ENCODE measurements at regions not wholly inside any gene's neighbourhood (a gene's known extent, or its start where the extent isn't known, plus 50 kb on each side); places are given as distances from the start of the nearest gene placed in this dataset.

DNA sequence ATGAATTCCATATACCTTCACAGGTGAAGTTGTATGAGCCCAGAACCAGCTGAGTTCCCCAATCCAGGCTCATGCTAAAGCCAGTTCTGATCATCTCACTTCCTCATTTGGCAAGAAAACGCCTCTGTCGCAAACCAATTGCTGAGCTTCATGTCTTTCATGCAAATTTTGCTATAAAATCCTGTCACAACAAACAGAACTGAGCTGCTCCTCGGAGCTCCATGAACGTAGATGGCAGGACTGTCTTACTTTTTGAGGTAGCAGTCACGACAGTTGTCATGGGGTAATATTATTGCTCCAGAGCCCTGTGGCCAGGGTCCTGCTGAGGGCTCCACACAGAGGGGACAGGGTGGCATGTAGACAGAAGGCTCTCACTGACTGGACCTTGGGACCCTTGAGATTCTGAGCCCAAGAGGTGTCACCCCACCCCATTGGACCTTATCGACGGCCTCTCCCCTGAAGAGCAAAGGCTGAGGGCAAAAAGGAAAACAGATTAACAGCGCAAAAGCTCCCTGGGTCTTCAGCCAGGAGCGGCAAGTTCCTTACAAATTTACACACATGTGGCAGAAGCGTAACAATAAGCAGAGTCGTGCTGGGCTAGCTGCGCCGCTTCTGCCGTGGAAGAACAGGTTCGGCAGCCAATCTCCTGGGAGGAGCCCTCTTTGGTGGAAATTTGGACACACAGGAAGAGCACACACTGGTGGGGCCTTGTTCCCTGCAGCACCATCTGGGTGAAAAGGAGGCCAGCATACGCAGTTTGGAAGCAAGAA is 249.2 kb downstream of the OPA1 start:
- Histone ChIP-seq H3K27ac (peak overlapping the region in 1 of 2 donors; percentile 30), H3K4me1 (no peaks in the 10 kb centered on the region), H3K36me3 (no peaks in the 10 kb centered on the region), H3K4me3 (peak overlapping the region in 1 of 3 donors; percentile 7), H3K9me3 (no peaks in the 10 kb centered on the region), H3K27me3 (no peaks in the 10 kb centered on the region)
- DNase-seq (ENCODE audit: low spot score in 2 of 2): no peak
- intact Hi-C loops (cut with DNase I; ENCODE audit: low total_unique reads): no loop called here
- TF ChIP-seq, protein P1, sequence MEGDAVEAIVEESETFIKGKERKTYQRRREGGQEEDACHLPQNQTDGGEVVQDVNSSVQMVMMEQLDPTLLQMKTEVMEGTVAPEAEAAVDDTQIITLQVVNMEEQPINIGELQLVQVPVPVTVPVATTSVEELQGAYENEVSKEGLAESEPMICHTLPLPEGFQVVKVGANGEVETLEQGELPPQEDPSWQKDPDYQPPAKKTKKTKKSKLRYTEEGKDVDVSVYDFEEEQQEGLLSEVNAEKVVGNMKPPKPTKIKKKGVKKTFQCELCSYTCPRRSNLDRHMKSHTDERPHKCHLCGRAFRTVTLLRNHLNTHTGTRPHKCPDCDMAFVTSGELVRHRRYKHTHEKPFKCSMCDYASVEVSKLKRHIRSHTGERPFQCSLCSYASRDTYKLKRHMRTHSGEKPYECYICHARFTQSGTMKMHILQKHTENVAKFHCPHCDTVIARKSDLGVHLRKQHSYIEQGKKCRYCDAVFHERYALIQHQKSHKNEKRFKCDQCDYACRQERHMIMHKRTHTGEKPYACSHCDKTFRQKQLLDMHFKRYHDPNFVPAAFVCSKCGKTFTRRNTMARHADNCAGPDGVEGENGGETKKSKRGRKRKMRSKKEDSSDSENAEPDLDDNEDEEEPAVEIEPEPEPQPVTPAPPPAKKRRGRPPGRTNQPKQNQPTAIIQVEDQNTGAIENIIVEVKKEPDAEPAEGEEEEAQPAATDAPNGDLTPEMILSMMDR (IDR thresholded peaks at IDR 0.05): no peak
- TF ChIP-seq POLR2A (IDR thresholded peaks at IDR 0.05): no peak
- TF ChIP-seq POLR2AphosphoS5 (IDR thresholded peaks at IDR 0.05): no peak

DNA sequence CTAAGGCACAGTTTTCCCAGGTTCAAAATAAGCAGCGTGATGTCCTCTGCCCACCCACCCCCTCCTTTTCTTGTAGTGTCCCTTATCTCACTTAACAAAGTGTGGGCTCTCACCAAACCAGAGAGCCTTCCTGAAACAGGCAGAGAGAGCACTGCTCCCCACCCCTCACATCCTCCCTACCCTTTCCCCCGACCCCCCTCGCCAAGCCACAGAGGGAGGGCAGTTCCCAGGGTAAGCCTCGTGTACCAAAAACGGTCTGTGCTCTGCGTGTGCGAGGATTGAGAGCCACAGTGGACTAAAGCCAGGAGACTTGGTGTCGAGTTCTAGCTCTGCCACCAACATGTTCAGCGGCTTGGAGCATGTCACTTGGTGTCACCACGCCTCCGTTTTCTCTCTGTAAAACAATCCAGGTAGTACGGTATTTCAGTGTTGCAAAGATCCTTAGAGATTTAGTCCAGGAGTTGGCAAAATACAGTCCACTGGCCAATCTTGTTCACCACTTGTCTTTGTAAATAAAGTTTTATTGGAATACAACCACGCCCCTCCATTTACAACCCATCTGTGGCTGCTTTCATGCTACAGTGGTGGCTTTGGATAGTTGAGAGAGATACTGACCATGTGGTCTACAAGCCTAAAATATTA is 249.9 kb downstream of the OPA1 start:
- Histone ChIP-seq H3K27me3 (no peaks in the 10 kb centered on the region), H3K4me3 (no peak overlapping the region), H3K36me3 (no peaks in the 10 kb centered on the region), H3K9me3 (no peaks in the 10 kb centered on the region), H3K4me1 (no peaks in the 10 kb centered on the region), H3K27ac (peak overlapping the region in 1 of 2 donors; percentile 5)
- intact Hi-C loops (cut with DNase I; ENCODE audit: low total_unique reads): no loop called here
- TF ChIP-seq POLR2AphosphoS5 (IDR thresholded peaks at IDR 0.05) (no peak), POLR2A (IDR thresholded peaks at IDR 0.05) (no peak)
- TF ChIP-seq, protein P1 (IDR thresholded peaks at IDR 0.05): no peak
- DNase-seq (ENCODE audit: low spot score in 2 of 2): no peak

DNA sequence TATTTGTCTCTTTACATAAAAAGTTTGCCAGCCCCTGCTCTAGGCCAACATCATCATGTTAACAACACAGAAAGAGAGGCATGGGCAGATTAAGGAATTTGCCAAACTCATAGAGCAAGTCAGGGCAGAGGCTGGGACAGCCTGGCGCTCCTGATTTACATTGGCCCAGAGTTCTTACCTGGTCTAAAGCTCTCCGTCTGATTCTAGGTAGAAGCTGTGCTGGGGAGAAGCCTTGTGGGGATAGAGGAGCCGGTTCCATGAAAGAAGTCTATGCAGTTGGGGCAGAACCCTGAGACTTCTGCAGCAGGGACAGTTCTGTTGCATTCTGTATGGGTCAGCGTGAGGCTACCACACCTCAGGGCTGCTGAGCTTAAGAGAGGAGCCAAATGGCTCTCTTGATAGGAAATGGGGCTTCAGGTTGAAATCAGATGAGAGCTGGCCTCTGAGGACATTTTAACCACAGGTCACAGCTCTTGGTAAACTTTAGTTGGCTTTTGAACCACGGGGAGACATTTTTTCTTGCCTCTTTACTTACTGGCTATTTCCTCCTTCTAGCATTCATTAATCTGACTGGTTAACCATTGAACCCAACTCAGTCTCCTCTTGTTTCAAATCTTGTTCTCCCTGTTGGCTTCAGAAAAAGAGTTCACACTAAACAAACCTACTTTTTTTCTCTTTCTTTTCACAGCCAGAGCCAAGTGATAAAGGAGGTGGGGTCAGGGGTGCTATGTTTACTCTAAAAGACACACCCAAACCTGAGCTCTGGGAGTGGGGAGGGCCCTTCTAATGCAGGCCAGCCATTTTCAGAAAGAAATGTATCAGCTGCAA is 250.7 kb downstream of the OPA1 start:
- H3K9me3 ChIP-seq: no peaks in the 10 kb centered on the region
- TF ChIP-seq POLR2A (IDR thresholded peaks at IDR 0.05): no peak
- TF ChIP-seq, protein P1 (IDR thresholded peaks at IDR 0.05): no peak
- TF ChIP-seq POLR2AphosphoS5 (IDR thresholded peaks at IDR 0.05): no peak
- intact Hi-C loops (cut with DNase I; ENCODE audit: low total_unique reads): no loop called here
- DNase-seq (ENCODE audit: low spot score in 2 of 2): no peak
- no peaks in the 10 kb centered on the region for H3K36me3 ChIP-seq
- peak overlapping the region in 1 of 2 donors; percentile 5 for H3K27ac ChIP-seq
- no peaks in the 10 kb centered on the region for H3K4me1 ChIP-seq
- no peaks in the 10 kb centered on the region for H3K27me3 ChIP-seq
- H3K4me3 ChIP-seq: no peak overlapping the region

DNA sequence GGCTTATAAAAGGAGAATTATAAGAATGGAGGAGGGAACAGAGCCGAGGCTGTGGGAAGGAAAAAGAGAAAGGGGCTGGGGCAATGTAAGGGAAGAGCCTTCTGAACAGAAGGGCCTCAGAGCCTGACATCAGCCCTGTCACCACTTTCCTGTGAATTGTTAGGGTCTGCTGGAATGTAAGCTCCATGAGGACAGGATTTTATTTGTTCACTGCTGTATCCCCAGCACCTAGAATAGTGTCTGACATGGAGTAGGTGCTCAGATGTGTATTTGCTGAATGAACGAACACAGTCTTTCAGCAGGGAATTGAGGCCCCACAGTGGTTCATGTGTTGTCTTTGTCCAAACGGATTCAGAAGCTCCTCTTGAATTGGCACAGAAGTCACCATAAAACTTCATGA is 251.5 kb downstream of the OPA1 start:
- H3K4me1 ChIP-seq: no peaks in the 10 kb centered on the region
- no peak overlapping the region for H3K4me3 ChIP-seq
- H3K27me3 ChIP-seq: no peaks in the 10 kb centered on the region
- no peaks in the 10 kb centered on the region for H3K9me3 ChIP-seq
- H3K36me3 ChIP-seq: no peaks in the 10 kb centered on the region
- TF ChIP-seq POLR2AphosphoS5 (IDR thresholded peaks at IDR 0.05) (no peak), POLR2A (IDR thresholded peaks at IDR 0.05) (no peak)
- TF ChIP-seq, protein P1 (IDR thresholded peaks at IDR 0.05): no peak
- no peak for DNase-seq (ENCODE audit: low spot score in 2 of 2)
- intact Hi-C loops (cut with DNase I; ENCODE audit: low total_unique reads): no loop called here
- no peak overlapping the region for H3K27ac ChIP-seq
